Suprapubic skin (tissue), 4 donors: ENCODE measurements at regions not wholly inside any gene's neighbourhood (a gene's known extent, or its start where the extent isn't known, plus 50 kb on each side); places are given as distances from the start of the nearest gene placed in this dataset.
A peak's percentile ranks its signal among the peaks of the same experiment; 100 is the strongest.

Experiments
- DNase-seq, 2 donors: peaks; one replicate each; pipeline ENCODE4 v3.0.0-alpha.2; 2019; ENCODE audit warnings: low spot score in 2 of 2
- H3K27ac ChIP-seq: fragments of 200-600 bp; sonication (generic); one replicate; pipeline ENCODE4 v1.5.1; 2019
- H3K27me3 ChIP-seq: fragments of 200-600 bp; sonication (generic); one replicate; pipeline ENCODE4 v1.5.1; 2019
- H3K36me3 ChIP-seq: fragments of 200-600 bp; sonication (generic); one replicate; pipeline ENCODE4 v1.5.1; 2019
- H3K4me1 ChIP-seq: fragments of 200-600 bp; sonication (generic); one replicate; pipeline ENCODE4 v1.5.1; 2019
- H3K4me3 ChIP-seq: fragments of 200-600 bp; sonication (generic); one replicate; pipeline ENCODE4 v1.5.1; 2019; ENCODE audit warnings: mild to moderate bottlenecking
- H3K9me3 ChIP-seq: fragments of 200-600 bp; sonication (generic); one replicate; pipeline ENCODE4 v1.5.1; 2019
- EP300 ChIP-seq: sonication (generic); formaldehyde crosslinking; IDR thresholded peaks from one replicate; pipeline ENCODE4 v1.6.1; 2017; ENCODE audit warnings: antibody characterized with exemption
- POLR2A ChIP-seq, 2 donors: fragments of 450-650 bp; IDR thresholded peaks; one replicate each; pipeline ENCODE4 v1.6.1; 2017; ENCODE audit warnings: antibody characterized with exemption in 2 of 2, mild to moderate bottlenecking in 2 of 2, moderate library complexity in 2 of 2
- POLR2AphosphoS5 ChIP-seq, 3 donors: sonication (generic); formaldehyde crosslinking; IDR thresholded peaks; one replicate each; pipeline ENCODE4 v1.6.1; 2017; ENCODE audit warnings: antibody characterized with exemption in 3 of 3
- WGBS: methylation state at CpG from one replicate; pipeline ENCODE4 v1.1.5; 2018; 5-methylcytosine and 5-hydroxymethylcytosine counted together
- TF ChIP-seq, protein P1 (sequence below), 2 donors: fragments of 200-600 bp in 1 of 2; fragments of 450-650 bp in 1 of 2; sonication (generic) in 1 of 2; IDR thresholded peaks; one replicate each; pipeline ENCODE4 v1.5.1; 2016 to 2019; ENCODE audit warnings: antibody characterized with exemption in 2 of 2, mild to moderate bottlenecking in 1 of 2, moderate library complexity in 1 of 2

DNA sequence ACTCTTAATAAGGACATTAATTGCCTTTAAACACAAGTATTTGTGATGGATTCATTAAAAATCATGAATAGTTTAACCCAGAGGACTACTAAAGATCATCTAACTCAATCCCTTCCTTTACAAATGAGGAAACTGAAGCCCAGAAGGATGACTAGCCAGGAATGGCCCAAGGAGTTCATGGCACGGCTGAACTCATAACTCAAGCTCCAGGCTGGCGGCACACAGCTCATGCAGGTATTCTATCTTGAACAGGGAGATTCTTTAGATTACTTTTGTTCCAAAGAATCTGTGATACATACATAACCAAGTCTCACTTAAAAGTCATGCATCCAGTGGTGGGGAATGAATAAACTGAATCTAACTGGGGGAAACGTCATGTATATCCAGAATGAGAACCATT lies 495.5 kb downstream of the ACTL7B start:
- Histone ChIP-seq H3K4me1 (no peaks in the 10 kb centered on the region), H3K4me3 (no peak overlapping the region), H3K36me3 (no peaks in the 10 kb centered on the region), H3K27ac (no peak overlapping the region), H3K9me3 (no peaks in the 10 kb centered on the region), H3K27me3 (no peaks in the 10 kb centered on the region)
- 70% methylated on average over 3 of the region's 3 CpGs for WGBS
- DNase-seq: no peak
- TF ChIP-seq POLR2AphosphoS5 (IDR thresholded peaks at IDR 0.05) (no peak), EP300 (no peak), POLR2A (IDR thresholded peaks at IDR 0.05) (no peak)
- TF ChIP-seq, protein P1, sequence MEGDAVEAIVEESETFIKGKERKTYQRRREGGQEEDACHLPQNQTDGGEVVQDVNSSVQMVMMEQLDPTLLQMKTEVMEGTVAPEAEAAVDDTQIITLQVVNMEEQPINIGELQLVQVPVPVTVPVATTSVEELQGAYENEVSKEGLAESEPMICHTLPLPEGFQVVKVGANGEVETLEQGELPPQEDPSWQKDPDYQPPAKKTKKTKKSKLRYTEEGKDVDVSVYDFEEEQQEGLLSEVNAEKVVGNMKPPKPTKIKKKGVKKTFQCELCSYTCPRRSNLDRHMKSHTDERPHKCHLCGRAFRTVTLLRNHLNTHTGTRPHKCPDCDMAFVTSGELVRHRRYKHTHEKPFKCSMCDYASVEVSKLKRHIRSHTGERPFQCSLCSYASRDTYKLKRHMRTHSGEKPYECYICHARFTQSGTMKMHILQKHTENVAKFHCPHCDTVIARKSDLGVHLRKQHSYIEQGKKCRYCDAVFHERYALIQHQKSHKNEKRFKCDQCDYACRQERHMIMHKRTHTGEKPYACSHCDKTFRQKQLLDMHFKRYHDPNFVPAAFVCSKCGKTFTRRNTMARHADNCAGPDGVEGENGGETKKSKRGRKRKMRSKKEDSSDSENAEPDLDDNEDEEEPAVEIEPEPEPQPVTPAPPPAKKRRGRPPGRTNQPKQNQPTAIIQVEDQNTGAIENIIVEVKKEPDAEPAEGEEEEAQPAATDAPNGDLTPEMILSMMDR (IDR thresholded peaks at IDR 0.05): no peak

DNA sequence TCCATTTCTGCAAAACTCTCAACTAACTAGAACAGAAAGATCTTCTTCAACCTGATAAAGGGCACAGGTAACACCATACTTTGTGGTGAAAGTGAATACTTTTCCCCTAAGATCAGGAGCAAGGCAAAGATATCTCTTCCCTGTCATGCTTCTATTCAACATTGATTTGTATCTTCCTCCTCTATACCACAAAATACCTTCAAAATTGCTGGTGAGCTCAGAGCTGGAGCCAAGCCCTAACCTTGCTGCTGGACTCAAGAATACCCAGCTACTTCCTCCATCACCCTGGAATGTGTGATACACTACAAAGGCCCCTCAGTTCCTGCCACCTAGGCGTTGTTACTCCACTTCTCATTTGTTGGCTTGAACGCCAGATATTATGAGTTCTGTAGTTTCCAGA lies 499.0 kb downstream of the ACTL7B start:
- WGBS: 83% methylated on average over 2 of the region's 2 CpGs
- TF ChIP-seq POLR2AphosphoS5 (IDR thresholded peaks at IDR 0.05) (no peak), EP300 (no peak), POLR2A (IDR thresholded peaks at IDR 0.05) (no peak)
- TF ChIP-seq, protein P1 (IDR thresholded peaks at IDR 0.05): no peak
- Histone ChIP-seq H3K27ac (no peak overlapping the region), H3K9me3 (no peaks in the 10 kb centered on the region), H3K27me3 (no peaks in the 10 kb centered on the region), H3K4me1 (peaks cover 4% of the 10 kb centered on the region), H3K4me3 (no peak overlapping the region), H3K36me3 (no peaks in the 10 kb centered on the region)
- no peak for DNase-seq

DNA sequence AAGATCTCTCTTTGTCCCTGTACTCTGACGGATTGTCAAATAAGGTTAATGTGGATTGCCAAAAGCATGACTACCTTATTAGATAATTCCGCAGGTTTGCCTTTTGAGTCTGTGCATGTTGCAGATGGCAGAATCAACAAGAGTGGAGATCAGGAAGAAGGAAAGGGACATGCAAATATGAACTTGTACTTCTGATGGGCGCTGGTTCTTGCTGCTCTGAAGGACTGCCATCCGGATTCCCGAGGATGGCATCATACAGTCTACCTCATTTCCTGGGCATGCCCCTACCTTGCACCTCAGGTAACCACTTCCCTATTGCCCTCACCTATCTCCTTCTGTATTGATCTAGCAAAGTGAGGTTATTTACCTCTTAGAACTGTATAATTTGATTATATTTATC lies 504.2 kb downstream of the ACTL7B start:
- no peaks in the 10 kb centered on the region for H3K36me3 ChIP-seq
- peaks cover 6% of the 10 kb centered on the region for H3K4me1 ChIP-seq
- WGBS: 59% methylated on average over 5 of the region's 5 CpGs
- DNase-seq: no peak
- no peaks in the 10 kb centered on the region for H3K9me3 ChIP-seq
- no peaks in the 10 kb centered on the region for H3K27me3 ChIP-seq
- H3K4me3 ChIP-seq: no peak overlapping the region
- peak overlapping the region; percentile 76 for H3K27ac ChIP-seq
- TF ChIP-seq, protein P1 (IDR thresholded peaks at IDR 0.05): no peak
- TF ChIP-seq POLR2A (IDR thresholded peaks at IDR 0.05): no peak
- TF ChIP-seq POLR2AphosphoS5 (IDR thresholded peaks at IDR 0.05): peak in 1 of 3 donors; percentile 35
- TF ChIP-seq EP300: no peak

DNA sequence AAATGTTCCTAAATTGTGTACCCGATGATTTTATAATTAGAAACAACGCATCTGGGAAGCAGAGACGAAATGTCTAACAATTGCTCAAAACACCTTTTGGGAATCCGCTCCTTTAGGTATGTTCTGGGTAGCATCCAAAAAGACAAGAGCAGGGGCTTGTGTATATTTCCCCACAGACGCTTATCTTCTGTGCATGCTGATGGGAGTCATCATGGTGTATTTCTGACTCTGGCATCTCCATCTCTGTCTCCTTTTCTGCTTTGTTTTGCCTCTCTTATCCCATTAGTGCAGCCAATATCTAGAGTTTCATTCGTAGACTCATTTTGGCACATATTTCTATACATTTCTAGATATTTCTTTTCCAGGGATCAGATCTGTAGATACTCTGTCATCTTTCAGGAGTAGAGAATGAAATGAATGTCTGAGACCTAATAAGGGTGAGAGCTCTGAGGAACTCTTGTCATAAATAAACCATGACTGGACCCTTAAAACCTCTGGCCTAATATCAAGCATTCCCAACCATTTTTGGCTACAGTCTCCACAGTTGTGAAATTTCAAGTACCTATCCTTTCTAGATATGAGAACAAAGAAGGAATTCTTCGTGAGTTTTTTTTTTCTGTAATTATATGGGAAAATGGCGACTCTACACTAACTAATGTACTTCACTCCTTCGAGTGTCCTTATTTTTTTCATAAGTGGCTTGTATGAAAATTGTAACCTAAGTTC lies 508.2 kb downstream of the ACTL7B start:
- H3K36me3 ChIP-seq: no peaks in the 10 kb centered on the region

DNA sequence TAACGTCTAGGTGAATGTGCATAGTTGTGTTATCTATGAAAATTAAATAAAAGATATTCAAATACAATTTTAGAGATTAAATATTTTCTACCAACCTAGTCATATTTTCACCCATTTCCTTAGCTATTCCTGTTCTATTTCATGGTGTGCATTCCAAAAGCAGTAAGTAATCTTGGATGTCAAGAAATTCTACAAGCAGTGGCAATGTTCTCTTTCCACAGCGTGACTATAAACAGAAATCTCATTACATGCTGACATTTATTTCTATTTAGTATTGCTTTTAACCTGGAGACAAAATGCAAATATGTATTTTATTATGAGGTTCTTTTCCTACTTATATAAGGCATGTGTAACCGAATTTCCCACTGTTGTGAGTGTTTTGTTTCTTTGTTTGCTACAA lies 510.0 kb downstream of the ACTL7B start:
- Histone ChIP-seq H3K36me3 (no peaks in the 10 kb centered on the region), H3K27me3 (no peaks in the 10 kb centered on the region), H3K4me1 (no peaks in the 10 kb centered on the region), H3K27ac (no peak overlapping the region), H3K9me3 (no peaks in the 10 kb centered on the region), H3K4me3 (no peak overlapping the region)
- 64% methylated on average over 3 of the region's 3 CpGs for WGBS
- TF ChIP-seq EP300 (no peak), POLR2A (IDR thresholded peaks at IDR 0.05) (no peak), POLR2AphosphoS5 (IDR thresholded peaks at IDR 0.05) (no peak)
- TF ChIP-seq, protein P1 (IDR thresholded peaks at IDR 0.05): no peak
- no peak for DNase-seq

More for the DNA sequence above, 508.2 kb downstream of the ACTL7B start:
- Histone ChIP-seq H3K4me1 (peaks cover 6% of the 10 kb centered on the region), H3K27ac (no peak overlapping the region), H3K27me3 (no peaks in the 10 kb centered on the region), H3K9me3 (no peaks in the 10 kb centered on the region), H3K4me3 (no peak overlapping the region)
- WGBS: 93% methylated on average over 9 of the region's 9 CpGs
- TF ChIP-seq EP300 (no peak), POLR2AphosphoS5 (IDR thresholded peaks at IDR 0.05) (no peak), POLR2A (IDR thresholded peaks at IDR 0.05) (no peak)
- TF ChIP-seq, protein P1 (IDR thresholded peaks at IDR 0.05): no peak
- no peak for DNase-seq
